Testis (tissue), 2 donors: ENCODE measurements at regions not wholly inside any gene's neighbourhood (a gene's known extent, or its start where the extent isn't known, plus 50 kb on each side); places are given as distances from the start of the nearest gene placed in this dataset.
"Not testable (repeated sequence)": the region's sequence is repeated elsewhere in the genome, so short reads cannot be mapped to it uniquely, and the experiment has no call there.

Experiments
- POLR2A ChIP-seq: fragments of 450-650 bp; IDR thresholded peaks from one replicate; pipeline ENCODE4 v1.6.1; 2017; ENCODE audit warnings: antibody characterized with exemption, mild to moderate bottlenecking, moderate library complexity
- TF ChIP-seq, protein P1 (sequence below), 3 experiments: fragments of 450-650 bp in 2 of 3; fragments of 200-600 bp in 1 of 3; sonication (generic) in 1 of 3; IDR thresholded peaks; one replicate each; pipeline ENCODE4 v1.5.1; 2016 to 2019; ENCODE audit warnings: antibody characterized with exemption in 3 of 3, mild to moderate bottlenecking in 2 of 3, moderate library complexity in 1 of 3

DNA sequence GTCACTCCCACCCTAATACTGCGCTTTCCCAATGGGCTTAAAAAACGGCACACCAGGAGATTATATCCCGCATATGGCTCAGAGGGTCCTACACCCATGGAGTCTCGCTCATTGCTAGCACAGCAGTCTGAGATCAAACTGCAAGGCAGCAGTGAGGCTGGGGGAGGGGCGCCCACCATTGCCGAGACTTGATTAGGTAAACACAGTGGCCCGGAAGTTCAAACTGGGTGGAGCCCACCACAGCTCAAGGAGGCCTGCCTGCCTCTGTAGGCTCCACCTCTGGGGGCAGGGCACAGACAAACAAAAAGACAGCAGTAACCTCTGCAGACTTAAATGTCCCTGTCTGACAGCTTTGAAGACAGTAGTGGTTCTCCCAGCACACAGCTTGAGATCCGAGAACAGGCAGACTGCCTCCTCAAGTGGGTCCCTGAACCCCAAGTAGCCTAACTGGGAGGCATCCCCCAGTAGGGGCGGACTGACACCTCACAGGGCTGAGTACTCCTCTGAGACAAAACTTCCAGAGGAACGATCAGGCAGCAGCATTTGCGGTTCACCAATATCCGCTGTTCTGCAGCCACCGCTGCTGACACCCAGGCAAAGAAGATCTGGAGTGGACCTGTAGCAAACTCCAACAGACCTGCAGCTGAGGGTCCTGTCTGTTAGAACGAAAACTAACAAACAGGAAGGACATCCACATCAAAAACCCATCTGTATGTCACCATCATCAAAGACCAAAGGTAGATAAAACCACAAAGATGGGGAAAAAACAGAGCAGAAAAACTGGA, 1085.6 kb upstream of the FANCL start:
- TF ChIP-seq, protein P1, sequence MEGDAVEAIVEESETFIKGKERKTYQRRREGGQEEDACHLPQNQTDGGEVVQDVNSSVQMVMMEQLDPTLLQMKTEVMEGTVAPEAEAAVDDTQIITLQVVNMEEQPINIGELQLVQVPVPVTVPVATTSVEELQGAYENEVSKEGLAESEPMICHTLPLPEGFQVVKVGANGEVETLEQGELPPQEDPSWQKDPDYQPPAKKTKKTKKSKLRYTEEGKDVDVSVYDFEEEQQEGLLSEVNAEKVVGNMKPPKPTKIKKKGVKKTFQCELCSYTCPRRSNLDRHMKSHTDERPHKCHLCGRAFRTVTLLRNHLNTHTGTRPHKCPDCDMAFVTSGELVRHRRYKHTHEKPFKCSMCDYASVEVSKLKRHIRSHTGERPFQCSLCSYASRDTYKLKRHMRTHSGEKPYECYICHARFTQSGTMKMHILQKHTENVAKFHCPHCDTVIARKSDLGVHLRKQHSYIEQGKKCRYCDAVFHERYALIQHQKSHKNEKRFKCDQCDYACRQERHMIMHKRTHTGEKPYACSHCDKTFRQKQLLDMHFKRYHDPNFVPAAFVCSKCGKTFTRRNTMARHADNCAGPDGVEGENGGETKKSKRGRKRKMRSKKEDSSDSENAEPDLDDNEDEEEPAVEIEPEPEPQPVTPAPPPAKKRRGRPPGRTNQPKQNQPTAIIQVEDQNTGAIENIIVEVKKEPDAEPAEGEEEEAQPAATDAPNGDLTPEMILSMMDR (IDR thresholded peaks at IDR 0.05): not testable (repeated sequence)
- not testable (repeated sequence) for TF ChIP-seq POLR2A
